ENCODE measurements at regions not wholly inside any gene's neighbourhood (a gene's known extent, or its start where the extent isn't known, plus 50 kb on each side); places are given as distances from the start of the nearest gene placed in this dataset.
A peak's percentile ranks its signal among the peaks of the same experiment; 100 is the strongest.
"Not testable (repeated sequence)": the region's sequence is repeated elsewhere in the genome, so short reads cannot be mapped to it uniquely, and the experiment has no call there.

GRCh38 chr1:273772-274171 lies 177.7 kb downstream of the OR4F29 start:
- DNase-seq (ENCODE audit: low spot score); in situ Hi-C loops (cut with MboI; ENCODE audit: low sequenced_read_pairs, unreplicated experiment): not testable (repeated sequence)

DNA sequence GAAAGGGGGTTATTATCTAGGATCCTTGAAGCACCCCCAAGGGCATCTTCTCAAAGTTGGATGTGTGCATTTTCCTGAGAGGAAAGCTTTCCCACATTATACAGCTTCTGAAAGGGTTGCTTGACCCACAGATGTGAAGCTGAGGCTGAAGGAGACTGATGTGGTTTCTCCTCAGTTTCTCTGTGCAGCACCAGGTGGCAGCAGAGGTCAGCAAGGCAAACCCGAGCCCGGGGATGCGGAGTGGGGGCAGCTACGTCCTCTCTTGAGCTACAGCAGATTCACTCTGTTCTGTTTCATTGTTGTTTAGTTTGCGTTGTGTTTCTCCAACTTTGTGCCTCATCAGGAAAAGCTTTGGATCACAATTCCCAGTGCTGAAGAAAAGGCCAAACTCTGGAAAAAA lies 183.7 kb downstream of the OR4F29 start:
- DNase-seq (ENCODE audit: low spot score); in situ Hi-C loops (cut with MboI; ENCODE audit: low sequenced_read_pairs, unreplicated experiment): not testable (repeated sequence)
- TF ChIP-seq, protein P1, sequence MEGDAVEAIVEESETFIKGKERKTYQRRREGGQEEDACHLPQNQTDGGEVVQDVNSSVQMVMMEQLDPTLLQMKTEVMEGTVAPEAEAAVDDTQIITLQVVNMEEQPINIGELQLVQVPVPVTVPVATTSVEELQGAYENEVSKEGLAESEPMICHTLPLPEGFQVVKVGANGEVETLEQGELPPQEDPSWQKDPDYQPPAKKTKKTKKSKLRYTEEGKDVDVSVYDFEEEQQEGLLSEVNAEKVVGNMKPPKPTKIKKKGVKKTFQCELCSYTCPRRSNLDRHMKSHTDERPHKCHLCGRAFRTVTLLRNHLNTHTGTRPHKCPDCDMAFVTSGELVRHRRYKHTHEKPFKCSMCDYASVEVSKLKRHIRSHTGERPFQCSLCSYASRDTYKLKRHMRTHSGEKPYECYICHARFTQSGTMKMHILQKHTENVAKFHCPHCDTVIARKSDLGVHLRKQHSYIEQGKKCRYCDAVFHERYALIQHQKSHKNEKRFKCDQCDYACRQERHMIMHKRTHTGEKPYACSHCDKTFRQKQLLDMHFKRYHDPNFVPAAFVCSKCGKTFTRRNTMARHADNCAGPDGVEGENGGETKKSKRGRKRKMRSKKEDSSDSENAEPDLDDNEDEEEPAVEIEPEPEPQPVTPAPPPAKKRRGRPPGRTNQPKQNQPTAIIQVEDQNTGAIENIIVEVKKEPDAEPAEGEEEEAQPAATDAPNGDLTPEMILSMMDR (IDR thresholded peaks at IDR 0.05; ENCODE audit: borderline replicate concordance, control extremely low read depth, extremely low read depth, insufficient read depth, missing control alignments) = peak; percentile 55

Data from GM13976 (cell line).